Eye (tissue), 1 donor: ENCODE measurements at regions not wholly inside any gene's neighbourhood (a gene's known extent, or its start where the extent isn't known, plus 50 kb on each side); places are given as distances from the start of the nearest gene placed in this dataset.
A peak's percentile ranks its signal among the peaks of the same experiment; 100 is the strongest.
"Not testable (repeated sequence)": the region's sequence is repeated elsewhere in the genome, so short reads cannot be mapped to it uniquely, and the experiment has no call there.

Experiments
- DNase-seq: peaks from one replicate; pipeline ENCODE4 v3.0.0-alpha.2; 2015

- no peak for DNase-seq
These were observed 83.4 kb downstream of the TNFRSF13B start for GRCh38 chr17:16888413-16889087.

- DNase-seq, result no peak
These were observed 84.3 kb downstream of the TNFRSF13B start for GRCh38 chr17:16887523-16888095.

- no peak for DNase-seq
These were observed 85.1 kb downstream of the TNFRSF13B start for GRCh38 chr17:16886655-16887322.

- not testable (repeated sequence) for DNase-seq
These were observed 86.7 kb downstream of the TNFRSF13B start for GRCh38 chr17:16885204-16885603.

- not testable (repeated sequence) for DNase-seq
These were observed 89.0 kb downstream of the TNFRSF13B start for GRCh38 chr17:16882926-16883265.

- no peak for DNase-seq
These were observed 89.5 kb downstream of the TNFRSF13B start for GRCh38 chr17:16882243-16882925.

GRCh38 chr17:16881239-16881924, 90.5 kb downstream of the TNFRSF13B start:
- no peak for DNase-seq

GRCh38 chr17:16880843-16881230, 91.1 kb downstream of the TNFRSF13B start:
- DNase-seq, result no peak

- DNase-seq, result no peak
These were observed 91.6 kb downstream of the TNFRSF13B start for GRCh38 chr17:16880121-16880842.

GRCh38 chr17:16879686-16880085, 92.2 kb downstream of the TNFRSF13B start:
- DNase-seq, result no peak

GRCh38 chr17:16878606-16879005, 93.3 kb downstream of the TNFRSF13B start:
- no peak for DNase-seq

GRCh38 chr17:16878084-16878483, 93.8 kb downstream of the TNFRSF13B start:
- no peak for DNase-seq

- no peak for DNase-seq
These were observed 94.8 kb downstream of the TNFRSF13B start for GRCh38 chr17:16877099-16877498.

GRCh38 chr17:16875662-16876061, 96.3 kb downstream of the TNFRSF13B start:
- no peak for DNase-seq

GRCh38 chr17:16874216-16874615, 97.7 kb downstream of the TNFRSF13B start:
- DNase-seq, result not testable (repeated sequence)

- DNase-seq, result peak; percentile 24
These were observed 98.5 kb downstream of the TNFRSF13B start for GRCh38 chr17:16873174-16874035.

- DNase-seq, result no peak
These were observed 99.4 kb downstream of the TNFRSF13B start for GRCh38 chr17:16872351-16873173.

GRCh38 chr17:16871446-16872190, 100.3 kb downstream of the TNFRSF13B start:
- not testable (repeated sequence) for DNase-seq
